22Rv1 (cell line): ENCODE measurements at regions not wholly inside any gene's neighbourhood (a gene's known extent, or its start where the extent isn't known, plus 50 kb on each side); places are given as distances from the start of the nearest gene placed in this dataset.

Experiments used
- CTCF ChIP-seq: fragments of 450-650 bp; IDR thresholded peaks from 2 replicates; pipeline ENCODE4 v1.5.1; 2017; ENCODE audit warnings: mild to moderate bottlenecking
- ZFX ChIP-seq: fragments of 450-650 bp; IDR thresholded peaks from 2 replicates; pipeline ENCODE4 v1.6.1; 2017; ENCODE audit warnings: antibody characterized with exemption, borderline replicate concordance

- TF ChIP-seq CTCF = no peak
- no peak for TF ChIP-seq ZFX
These were observed 246.6 kb downstream of the TSHZ3 start for GRCh38 chr19:31102674-31103073.
